Osteoblast (primary cell): ENCODE measurements at regions not wholly inside any gene's neighbourhood (a gene's known extent, or its start where the extent isn't known, plus 50 kb on each side); places are given as distances from the start of the nearest gene placed in this dataset.

ENCODE experiments used
- DNase-seq: peaks from one replicate; pipeline ENCODE4 v3.0.0; 2011; ENCODE audit warnings: low spot score, mixed read lengths; ENCODE audit not compliant: insufficient read length; ENCODE audit errors: missing footprints
- H2AFZ ChIP-seq: 2 replicates; pipeline ENCODE4 v1.6.0; 2011; ENCODE audit warnings: mild to moderate bottlenecking, low read length
- H3K27ac ChIP-seq: 2 replicates; pipeline ENCODE4 v1.5.1; 2011; ENCODE audit warnings: mild to moderate bottlenecking, low read depth, low read length, moderate library complexity
- H3K27me3 ChIP-seq: 2 replicates; pipeline ENCODE4 v1.6.0; 2012; ENCODE audit warnings: mild to moderate bottlenecking, control low read depth, inconsistent platforms, low read length, moderate library complexity; ENCODE audit not compliant: insufficient read depth
- H3K36me3 ChIP-seq: 2 replicates; pipeline ENCODE4 v1.5.1; 2011; ENCODE audit warnings: mild to moderate bottlenecking, low read length, control low read depth, moderate library complexity; ENCODE audit not compliant: insufficient read depth
- H3K4me1 ChIP-seq: 2 replicates; pipeline ENCODE4 v1.5.1; 2011; ENCODE audit warnings: mild to moderate bottlenecking, low read length, control low read depth, moderate library complexity; ENCODE audit not compliant: insufficient read depth
- H3K4me2 ChIP-seq: 2 replicates; pipeline ENCODE4 v1.6.0; 2011; ENCODE audit warnings: mild to moderate bottlenecking, low read length; ENCODE audit not compliant: insufficient read depth
- H3K4me3 ChIP-seq: fragments of 200-600 bp; sonication (generic); 3 replicates; pipeline ENCODE4 v1.5.1; 2012; ENCODE audit warnings: mild to moderate bottlenecking, low read length, inconsistent platforms; ENCODE audit not compliant: insufficient read depth
- H3K79me2 ChIP-seq: 2 replicates; pipeline ENCODE4 v1.6.0; 2012; ENCODE audit warnings: mild to moderate bottlenecking, low read length, control low read depth, inconsistent platforms; ENCODE audit not compliant: insufficient read depth
- H3K9me3 ChIP-seq: 2 replicates; pipeline ENCODE4 v1.5.1; 2011; ENCODE audit warnings: low read depth, low read length, control low read depth
- H4K20me1 ChIP-seq: 2 replicates; pipeline ENCODE4 v1.6.0; 2012; ENCODE audit warnings: mild to moderate bottlenecking, low read length, control low read depth; ENCODE audit not compliant: insufficient read depth
- CTCF ChIP-seq: IDR thresholded peaks from 2 replicates; pipeline ENCODE4 v1.5.1; 2011; ENCODE audit warnings: mild to moderate bottlenecking, low read depth, low read length, moderate library complexity; ENCODE audit errors: extremely low read depth

- H3K27ac ChIP-seq: no peak overlapping the region
- no peaks in the 10 kb centered on the region for H3K79me2 ChIP-seq
- no peaks in the 10 kb centered on the region for H3K9me3 ChIP-seq
- no peak overlapping the region for H2AFZ ChIP-seq
- no peaks in the 10 kb centered on the region for H3K4me1 ChIP-seq
- DNase-seq: no peak
- no peak overlapping the region for H3K4me3 ChIP-seq
- H3K4me2 ChIP-seq: no peak overlapping the region
- no peaks in the 10 kb centered on the region for H4K20me1 ChIP-seq
- H3K36me3 ChIP-seq: no peaks in the 10 kb centered on the region
- TF ChIP-seq CTCF: no peak
- H3K27me3 ChIP-seq: no peaks in the 10 kb centered on the region
Measured at GRCh38 chr13:99752373-99752772, 219.2 kb downstream of the ZIC5 start.

GRCh38 chr13:99751517-99752199 is 219.9 kb downstream of the ZIC5 start:
- TF ChIP-seq CTCF: no peak
- H3K9me3 ChIP-seq: no peaks in the 10 kb centered on the region
- peaks cover 2% of the 10 kb centered on the region for H3K27me3 ChIP-seq
- H3K79me2 ChIP-seq: no peaks in the 10 kb centered on the region
- DNase-seq: no peak
- no peak overlapping the region for H2AFZ ChIP-seq
- H3K27ac ChIP-seq: no peak overlapping the region
- H3K4me3 ChIP-seq: no peak overlapping the region
- H4K20me1 ChIP-seq: no peaks in the 10 kb centered on the region
- no peaks in the 10 kb centered on the region for H3K4me1 ChIP-seq
- no peak overlapping the region for H3K4me2 ChIP-seq
- no peaks in the 10 kb centered on the region for H3K36me3 ChIP-seq

- H3K27me3 ChIP-seq: peaks cover 5% of the 10 kb centered on the region
Measured at GRCh38 chr13:99750951-99751350, 220.6 kb downstream of the ZIC5 start.

More at GRCh38 chr13:99750951-99751350, 220.6 kb downstream of the ZIC5 start:
- no peak for DNase-seq
- no peak overlapping the region for H3K4me3 ChIP-seq
- no peaks in the 10 kb centered on the region for H3K9me3 ChIP-seq
- H2AFZ ChIP-seq: no peak overlapping the region
- H3K27ac ChIP-seq: no peak overlapping the region
- no peaks in the 10 kb centered on the region for H3K79me2 ChIP-seq
- H3K4me2 ChIP-seq: no peak overlapping the region
- no peaks in the 10 kb centered on the region for H3K4me1 ChIP-seq
- H3K36me3 ChIP-seq: no peaks in the 10 kb centered on the region
- H4K20me1 ChIP-seq: no peaks in the 10 kb centered on the region
- no peak for TF ChIP-seq CTCF
